ENCODE measurements at regions not wholly inside any gene's neighbourhood (a gene's known extent, or its start where the extent isn't known, plus 50 kb on each side); places are given as distances from the start of the nearest gene placed in this dataset.

DNA sequence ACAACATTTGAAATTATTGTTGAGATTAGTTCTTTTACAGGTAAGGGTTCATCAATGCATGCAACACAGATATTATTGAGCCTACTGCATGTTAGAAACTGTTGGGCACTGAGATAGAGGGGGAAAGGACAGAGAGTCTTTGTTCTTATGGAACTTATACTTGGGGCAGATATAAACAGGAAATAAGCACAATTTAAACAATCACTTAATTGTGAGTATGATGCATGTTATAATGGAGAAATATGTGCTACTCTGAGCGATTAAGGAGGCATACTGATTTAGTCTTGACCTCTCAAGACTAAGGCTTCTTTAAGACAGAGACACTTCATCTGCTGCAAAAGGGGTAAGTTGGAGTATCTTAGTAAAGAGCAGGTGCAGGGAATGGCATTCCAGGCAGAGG, 593.3 kb downstream of the CCSER2 start:
- TF ChIP-seq SP1 (IDR thresholded peaks at IDR 0.05) (no peak), FOXA1 (IDR thresholded peaks at IDR 0.05) (no peak), NFRKB (IDR thresholded peaks at IDR 0.05) (no peak), ELF4 (IDR thresholded peaks at IDR 0.05) (no peak), HDGF (IDR thresholded peaks at IDR 0.05; ENCODE audit: borderline replicate concordance) (no peak), TARDBP (IDR thresholded peaks at IDR 0.05) (no peak), FOXM1 (IDR thresholded peaks at IDR 0.05; ENCODE audit: borderline replicate concordance) (no peak), FOXK2 (IDR thresholded peaks at IDR 0.05) (no peak), ZNF384 (IDR thresholded peaks at IDR 0.05) (no peak), BHLHE40 (IDR thresholded peaks at IDR 0.05; ENCODE audit: borderline replicate concordance) (no peak), L3MBTL2 (conservative IDR thresholded peaks at IDR 0.05) (no peak), LEF1 (IDR thresholded peaks at IDR 0.05; ENCODE audit: borderline replicate concordance) (no peak)
- TF ChIP-seq, protein P1, sequence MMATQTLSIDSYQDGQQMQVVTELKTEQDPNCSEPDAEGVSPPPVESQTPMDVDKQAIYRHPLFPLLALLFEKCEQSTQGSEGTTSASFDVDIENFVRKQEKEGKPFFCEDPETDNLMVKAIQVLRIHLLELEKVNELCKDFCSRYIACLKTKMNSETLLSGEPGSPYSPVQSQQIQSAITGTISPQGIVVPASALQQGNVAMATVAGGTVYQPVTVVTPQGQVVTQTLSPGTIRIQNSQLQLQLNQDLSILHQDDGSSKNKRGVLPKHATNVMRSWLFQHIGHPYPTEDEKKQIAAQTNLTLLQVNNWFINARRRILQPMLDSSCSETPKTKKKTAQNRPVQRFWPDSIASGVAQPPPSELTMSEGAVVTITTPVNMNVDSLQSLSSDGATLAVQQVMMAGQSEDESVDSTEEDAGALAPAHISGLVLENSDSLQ (IDR thresholded peaks at IDR 0.05): no peak

Measured in HEK293T (cell line).